Calu3 (cell line): ENCODE measurements at regions not wholly inside any gene's neighbourhood (a gene's known extent, or its start where the extent isn't known, plus 50 kb on each side); places are given as distances from the start of the nearest gene placed in this dataset.
A peak's percentile ranks its signal among the peaks of the same experiment; 100 is the strongest.

Experiments used
- BruUV-seq: library from RNA; stranded (reverse); fragments of 400-500 nt; replicated peaks from 2 replicates; lab custom pipeline; 2021; lab: Mats Ljungman, UMichigan
- CTCF ChIA-PET: fragments of 300-600 bp; sonication (Branson Sonifier 250); formaldehyde crosslinking; loops from one replicate; lab custom pipeline; 2022; ENCODE audit warnings: antibody characterized with exemption; lab: Charles Lee
- DNase-seq: peaks from one replicate; pipeline ENCODE4 v3.0.0; 2022
- H3K27ac Mint-ChIP-seq: one replicate; pipeline ENCODE4 v1.8.0; 2022; ENCODE audit warnings: mixed read lengths; ENCODE audit not compliant: unreplicated experiment
- H3K27me3 Mint-ChIP-seq: one replicate; pipeline ENCODE4 v1.8.0; 2022; ENCODE audit warnings: mixed read lengths; ENCODE audit not compliant: unreplicated experiment
- H3K36me3 Mint-ChIP-seq: one replicate; pipeline ENCODE4 v1.8.0; 2022; ENCODE audit warnings: mild to moderate bottlenecking, moderate library complexity, mixed read lengths; ENCODE audit not compliant: insufficient read depth, unreplicated experiment
- H3K4me1 Mint-ChIP-seq: one replicate; pipeline ENCODE4 v1.8.0; 2022; ENCODE audit warnings: mild to moderate bottlenecking, low read depth, mixed read lengths; ENCODE audit not compliant: unreplicated experiment
- H3K4me3 Mint-ChIP-seq: one replicate; pipeline ENCODE4 v1.8.0; 2022; ENCODE audit warnings: mild to moderate bottlenecking, low read depth, moderate library complexity, mixed read lengths; ENCODE audit not compliant: unreplicated experiment
- H3K9me3 Mint-ChIP-seq: one replicate; pipeline ENCODE4 v1.8.0; 2022; ENCODE audit warnings: low read depth, mixed read lengths; ENCODE audit not compliant: unreplicated experiment
- CTCF ChIP-seq: fragments of 200-600 bp; IDR thresholded peaks from one replicate; pipeline ENCODE4 v1.8.0; 2022; ENCODE audit warnings: antibody characterized with exemption; ENCODE audit not compliant: unreplicated experiment
- intact Hi-C: fragments of 100-400 bp; cut with micrococcal nuclease; formaldehyde crosslinking; loops from one replicate; pipeline ENCODE4 v1.10.0; 2022; ENCODE audit not compliant: unreplicated experiment

- no peaks in the 10 kb centered on the region for H3K4me1 Mint-ChIP-seq
- no TSS peak for BruUV-seq
- no peak for DNase-seq
- H3K9me3 Mint-ChIP-seq = no peaks in the 10 kb centered on the region
- H3K27ac Mint-ChIP-seq = no peak overlapping the region
- H3K36me3 Mint-ChIP-seq = no peaks in the 10 kb centered on the region
- intact Hi-C loops = no loop called here
- CTCF ChIA-PET = no interaction called here
- TF ChIP-seq CTCF = no peak
- H3K4me3 Mint-ChIP-seq = no peak overlapping the region
- H3K27me3 Mint-ChIP-seq = peaks cover 14% of the 10 kb centered on the region
Observed at GRCh38 chr2:128735296-128735960, 416.8 kb upstream of the HS6ST1 start.

- Mint-ChIP-seq H3K4me1 (no peaks in the 10 kb centered on the region), H3K9me3 (no peaks in the 10 kb centered on the region), H3K4me3 (no peak overlapping the region), H3K27me3 (peaks cover 10% of the 10 kb centered on the region), H3K27ac (no peak overlapping the region), H3K36me3 (no peaks in the 10 kb centered on the region)
- CTCF ChIA-PET = interaction anchor here (0.6 kb wide), 1 partner anchor 44 kb away, joined by 3 read pairs; no protein-coding TSS in a partner anchor
- no peak for TF ChIP-seq CTCF
- BruUV-seq = no TSS peak
- intact Hi-C loops = loop anchor here (1.0 kb wide), 1 partner anchor 20 kb away; no protein-coding TSS in a partner anchor
- no peak for DNase-seq
Observed at GRCh38 chr2:128736046-128736688, 417.5 kb upstream of the HS6ST1 start.

GRCh38 chr2:128736689-128737545 lies 418.2 kb upstream of the HS6ST1 start:
- peak; percentile 81 for TF ChIP-seq CTCF
- Mint-ChIP-seq H3K9me3 (no peaks in the 10 kb centered on the region), H3K36me3 (no peaks in the 10 kb centered on the region), H3K4me1 (no peaks in the 10 kb centered on the region), H3K27ac (no peak overlapping the region), H3K27me3 (peaks cover 10% of the 10 kb centered on the region), H3K4me3 (no peak overlapping the region)
- no TSS peak for BruUV-seq
- DNase-seq = peak; percentile 74
- CTCF ChIA-PET = interaction anchor here (0.6 kb wide), 1 partner anchor 43 kb away, joined by 3 read pairs; no protein-coding TSS in a partner anchor
- intact Hi-C loops = loop anchor here (1.0 kb wide), 1 partner anchor 19 kb away; no protein-coding TSS in a partner anchor

GRCh38 chr2:128737546-128737826 lies 418.8 kb upstream of the HS6ST1 start:
- BruUV-seq = no TSS peak
- no peaks in the 10 kb centered on the region for H3K9me3 Mint-ChIP-seq
- H3K27ac Mint-ChIP-seq = no peak overlapping the region
- intact Hi-C loops = no loop called here
- H3K4me3 Mint-ChIP-seq = no peak overlapping the region
- no peak for TF ChIP-seq CTCF
- no peaks in the 10 kb centered on the region for H3K36me3 Mint-ChIP-seq
- H3K27me3 Mint-ChIP-seq = peaks cover 10% of the 10 kb centered on the region
- CTCF ChIA-PET = no interaction called here
- no peak for DNase-seq
- H3K4me1 Mint-ChIP-seq = no peaks in the 10 kb centered on the region
